Liver (tissue), 8 donors: ENCODE measurements at regions not wholly inside any gene's neighbourhood (a gene's known extent, or its start where the extent isn't known, plus 50 kb on each side); places are given as distances from the start of the nearest gene placed in this dataset.

Experiments used
- DNase-seq: peaks from one replicate; pipeline ENCODE4 v3.0.0-alpha.2; 2017; ENCODE audit warnings: low spot score
- H3K27ac ChIP-seq, 2 donors: one replicate each; pipeline ENCODE4 v1.7.0; 2013; ENCODE audit warnings: inconsistent platforms in 2 of 2, low read length in 2 of 2, control low read depth in 1 of 2, low read depth in 1 of 2, mild to moderate bottlenecking in 1 of 2
- H3K27me3 ChIP-seq, 4 donors: one replicate each; pipeline versions ENCODE4 v1.6.1 to v1.7.0; 2013; ENCODE audit warnings: low read length in 3 of 4, inconsistent platforms in 1 of 4, mild to moderate bottlenecking in 1 of 4, moderate library complexity in 1 of 4; ENCODE audit not compliant: control insufficient read depth in 4 of 4, insufficient read depth in 4 of 4
- H3K36me3 ChIP-seq, 4 donors: one replicate each; pipeline versions ENCODE4 v1.6.1 to v1.7.0; 2013; ENCODE audit warnings: low read length in 3 of 4, mild to moderate bottlenecking in 3 of 4, low read depth in 1 of 4, moderate library complexity in 1 of 4; ENCODE audit not compliant: control insufficient read depth in 4 of 4, insufficient read depth in 3 of 4
- H3K4me1 ChIP-seq, 4 donors: one replicate each; pipeline versions ENCODE4 v1.6.1 to v1.7.0; 2013; ENCODE audit warnings: low read length in 3 of 4, mild to moderate bottlenecking in 3 of 4, moderate library complexity in 1 of 4; ENCODE audit not compliant: control insufficient read depth in 4 of 4, insufficient read depth in 4 of 4
- H3K4me3 ChIP-seq, 3 donors: one replicate each; pipeline versions ENCODE4 v1.6.1 to v1.7.0; 2013; ENCODE audit warnings: low read length in 3 of 3, control low read depth in 1 of 3, low read depth in 1 of 3, mild to moderate bottlenecking in 1 of 3
- H3K9ac ChIP-seq, 2 donors: one replicate each; pipeline ENCODE4 v1.7.0; 2013; ENCODE audit warnings: low read length in 2 of 2, mild to moderate bottlenecking in 2 of 2, moderate library complexity in 2 of 2, control low read depth in 1 of 2, low read depth in 1 of 2
- H3K9me3 ChIP-seq, 4 donors: one replicate each; pipeline versions ENCODE4 v1.6.1 to v1.7.0; 2013; ENCODE audit warnings: low read length in 3 of 4; ENCODE audit not compliant: control insufficient read depth in 4 of 4
- CTCF ChIP-seq: fragments of 150-350 bp; IDR thresholded peaks from 2 replicates; pipeline ENCODE4 v1.5.1; 2017; ENCODE audit warnings: improper control_type of control experiment, low read depth, low read length; ENCODE audit not compliant: missing input control
- FOXA1 ChIP-seq: IDR thresholded peaks from 2 replicates; pipeline ENCODE4 v1.6.1; 2016; ENCODE audit warnings: antibody characterized with exemption
- FOXA2 ChIP-seq: IDR thresholded peaks from 2 replicates; pipeline ENCODE4 v1.6.1; 2016; ENCODE audit warnings: antibody characterized with exemption
- HNF4A ChIP-seq, 2 donors: conservative IDR thresholded peaks; 2 replicates each; pipeline ENCODE4 v1.6.1; 2016; ENCODE audit warnings: antibody characterized with exemption in 2 of 2, mild to moderate bottlenecking in 2 of 2
- HNF4G ChIP-seq: IDR thresholded peaks from 2 replicates; pipeline ENCODE4 v1.6.1; 2016; ENCODE audit warnings: antibody characterized with exemption
- JUND ChIP-seq, 2 donors: IDR thresholded peaks; 2 replicates each; pipeline ENCODE4 v1.6.1; 2016; ENCODE audit warnings: antibody characterized with exemption in 2 of 2
- RAD21 ChIP-seq, 2 donors: IDR thresholded peaks; 2 replicates each; pipeline ENCODE4 v1.6.1; 2016; ENCODE audit warnings: antibody characterized with exemption in 2 of 2, mild to moderate bottlenecking in 2 of 2
- REST ChIP-seq: IDR thresholded peaks from 2 replicates; pipeline ENCODE4 v1.6.1; 2016; ENCODE audit warnings: antibody characterized with exemption, mild to moderate bottlenecking
- RXRA ChIP-seq, 2 donors: IDR thresholded peaks; 2 replicates each; pipeline ENCODE4 v1.6.1; 2017 to 2018; ENCODE audit warnings: antibody characterized with exemption in 2 of 2, mild to moderate bottlenecking in 1 of 2
- TAF1 ChIP-seq: conservative IDR thresholded peaks from 2 replicates; pipeline ENCODE4 v1.6.1; 2016; ENCODE audit warnings: antibody characterized with exemption, mild to moderate bottlenecking
- YY1 ChIP-seq: IDR thresholded peaks from 2 replicates; pipeline ENCODE4 v1.6.1; 2016; ENCODE audit warnings: antibody characterized with exemption, mild to moderate bottlenecking
- ZBTB33 ChIP-seq: IDR thresholded peaks from 2 replicates; pipeline ENCODE4 v1.6.1; 2016; ENCODE audit warnings: antibody characterized with exemption
- WGBS: extraction: QIAGEN DNeasy Blood & Tissue Kit; methylation state at CpG from one replicate; pipeline ENCODE4 v1.1.7; 2013; 5-methylcytosine and 5-hydroxymethylcytosine counted together
- donor health status: healthy.
- donor health status: healthy.
- donor health status: healthy.
- donor health status: healthy.
- donor health status: healthy.

GRCh38 chr2:120565095-120565460, 170.6 kb upstream of the GLI2 start:
- peaks cover 0 to 1% (median 0%) of the 10 kb centered on the region in 4 donors for H3K4me1 ChIP-seq
- no peak overlapping the region for H3K27ac ChIP-seq
- no peaks in the 10 kb centered on the region for H3K36me3 ChIP-seq
- no peak for DNase-seq
- H3K4me3 ChIP-seq, result no peak overlapping the region
- H3K9me3 ChIP-seq, result no peaks in the 10 kb centered on the region
- 73% methylated on average over 8 of the region's 8 CpGs for WGBS
- no peak for TF ChIP-seq JUND (IDR thresholded peaks at IDR 0.05)
- no peak overlapping the region for H3K9ac ChIP-seq
- no peaks in the 10 kb centered on the region for H3K27me3 ChIP-seq

- no peak overlapping the region for H3K27ac ChIP-seq
Observed at GRCh38 chr2:120565929-120566328, 169.7 kb upstream of the GLI2 start.

GRCh38 chr2:120566331-120567035, 169.2 kb upstream of the GLI2 start:
- no peak overlapping the region for H3K27ac ChIP-seq
- 87% methylated on average over 21 of the region's 21 CpGs for WGBS
- H3K4me3 ChIP-seq, result no peak overlapping the region
- H3K9ac ChIP-seq, result no peak overlapping the region
- H3K27me3 ChIP-seq, result no peaks in the 10 kb centered on the region
- no peak for DNase-seq
- H3K9me3 ChIP-seq, result no peaks in the 10 kb centered on the region
- no peaks in the 10 kb centered on the region for H3K36me3 ChIP-seq
- peaks cover 0 to 8% (median 6%) of the 10 kb centered on the region in 4 donors for H3K4me1 ChIP-seq
- TF ChIP-seq HNF4G (no peak), CTCF (no peak), JUND (IDR thresholded peaks at IDR 0.05) (no peak), RXRA (IDR thresholded peaks at IDR 0.05) (no peak), ZBTB33 (no peak), REST (no peak), FOXA1 (no peak), HNF4A (conservative IDR thresholded peaks at IDR 0.05) (no peak), TAF1 (no peak), FOXA2 (no peak), YY1 (no peak)

More at GRCh38 chr2:120565929-120566328, 169.7 kb upstream of the GLI2 start:
- H3K4me3 ChIP-seq, result no peak overlapping the region
- DNase-seq, result no peak
- no peaks in the 10 kb centered on the region for H3K27me3 ChIP-seq
- H3K4me1 ChIP-seq, result peaks cover 0 to 3% (median 2%) of the 10 kb centered on the region in 4 donors
- H3K9me3 ChIP-seq, result no peaks in the 10 kb centered on the region
- H3K36me3 ChIP-seq, result no peaks in the 10 kb centered on the region
- TF ChIP-seq RAD21 (IDR thresholded peaks at IDR 0.05) (no peak), REST (no peak)
- H3K9ac ChIP-seq, result no peak overlapping the region
- WGBS, result 93% methylated on average over 9 of the region's 9 CpGs
